GM12878 (cell line): ENCODE measurements at regions not wholly inside any gene's neighbourhood (a gene's known extent, or its start where the extent isn't known, plus 50 kb on each side); places are given as distances from the start of the nearest gene placed in this dataset.

Experiments
- ESRRA ChIP-seq: IDR thresholded peaks from 2 replicates; pipeline ENCODE4 v1.6.1; 2012; ENCODE audit warnings: mild to moderate bottlenecking, low read length, improper control_type of control experiment
- EZH2 ChIP-seq: IDR thresholded peaks from 2 replicates; pipeline ENCODE4 v1.6.1; 2012; ENCODE audit warnings: low read depth, mild to moderate bottlenecking, control low read depth, inconsistent platforms, low read length, borderline replicate concordance; ENCODE audit not compliant: control insufficient read depth
- HDGF ChIP-seq: fragments of 450-650 bp; IDR thresholded peaks from 2 replicates; pipeline ENCODE4 v1.6.1; 2016; ENCODE audit warnings: antibody characterized with exemption
- NBN ChIP-seq: fragments of 450-650 bp; IDR thresholded peaks from 2 replicates; pipeline ENCODE4 v1.6.1; 2016
- SP1 ChIP-seq: IDR thresholded peaks from one replicate; pipeline ENCODE4 v1.6.1; 2011; ENCODE audit warnings: low read depth, low read length
- SREBF2 ChIP-seq: IDR thresholded peaks from 2 replicates; pipeline ENCODE4 v1.6.1; 2012; ENCODE audit warnings: mild to moderate bottlenecking, low read length
- TF ChIP-seq, protein P1 (sequence below): fragments of 450-650 bp; formaldehyde crosslinking; IDR thresholded peaks from 2 replicates; pipeline ENCODE4 v1.4.0; 2020; ENCODE audit warnings: mild to moderate bottlenecking, moderate library complexity
- TF ChIP-seq, protein P2 (sequence below): fragments of 450-650 bp; IDR thresholded peaks from 2 replicates; pipeline ENCODE4 v1.6.1; 2018; ENCODE audit warnings: mild to moderate bottlenecking, low read depth, moderate library complexity; ENCODE audit not compliant: partially characterized antibody
- TF ChIP-seq, protein P3 (sequence below): fragments of 450-650 bp; IDR thresholded peaks from 2 replicates; pipeline ENCODE4 v1.6.1; 2016; ENCODE audit warnings: mild to moderate bottlenecking

DNA sequence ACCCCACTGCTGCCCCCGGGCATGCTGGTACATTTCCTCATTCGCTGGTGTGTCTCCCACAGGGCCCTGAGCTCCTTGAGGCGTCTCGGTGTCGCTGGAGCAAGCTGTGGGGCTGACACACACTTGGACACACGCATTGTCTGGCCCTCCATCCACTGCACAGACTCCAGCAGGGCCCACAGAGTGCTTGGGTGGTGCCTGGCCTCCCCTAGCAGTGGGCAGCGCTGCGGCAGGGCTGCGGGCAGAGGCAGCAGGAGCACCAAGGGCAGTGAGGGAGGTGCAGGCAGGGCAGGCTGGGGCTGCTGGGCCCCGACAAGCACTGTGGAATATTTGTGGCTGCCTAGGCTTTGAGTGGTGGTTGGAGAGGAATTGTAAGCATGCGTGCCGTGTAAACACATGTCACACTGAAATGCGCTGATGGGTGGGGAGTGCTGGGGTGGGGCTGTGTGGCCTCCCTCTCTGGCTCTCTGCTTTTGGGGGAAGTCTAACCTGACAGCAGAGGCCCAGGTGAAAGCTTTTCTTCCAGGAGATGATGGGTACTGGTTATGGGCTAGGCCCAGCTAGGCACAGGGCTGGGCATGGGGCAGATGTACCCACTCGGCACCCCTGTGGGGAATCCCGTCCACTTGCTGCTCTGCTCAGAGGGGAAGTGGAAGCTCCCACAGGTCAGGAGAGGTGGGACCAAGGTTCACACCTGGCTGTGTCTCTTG, 55.5 kb upstream of the HS6ST1 start (continued):
- TF ChIP-seq, protein P1, sequence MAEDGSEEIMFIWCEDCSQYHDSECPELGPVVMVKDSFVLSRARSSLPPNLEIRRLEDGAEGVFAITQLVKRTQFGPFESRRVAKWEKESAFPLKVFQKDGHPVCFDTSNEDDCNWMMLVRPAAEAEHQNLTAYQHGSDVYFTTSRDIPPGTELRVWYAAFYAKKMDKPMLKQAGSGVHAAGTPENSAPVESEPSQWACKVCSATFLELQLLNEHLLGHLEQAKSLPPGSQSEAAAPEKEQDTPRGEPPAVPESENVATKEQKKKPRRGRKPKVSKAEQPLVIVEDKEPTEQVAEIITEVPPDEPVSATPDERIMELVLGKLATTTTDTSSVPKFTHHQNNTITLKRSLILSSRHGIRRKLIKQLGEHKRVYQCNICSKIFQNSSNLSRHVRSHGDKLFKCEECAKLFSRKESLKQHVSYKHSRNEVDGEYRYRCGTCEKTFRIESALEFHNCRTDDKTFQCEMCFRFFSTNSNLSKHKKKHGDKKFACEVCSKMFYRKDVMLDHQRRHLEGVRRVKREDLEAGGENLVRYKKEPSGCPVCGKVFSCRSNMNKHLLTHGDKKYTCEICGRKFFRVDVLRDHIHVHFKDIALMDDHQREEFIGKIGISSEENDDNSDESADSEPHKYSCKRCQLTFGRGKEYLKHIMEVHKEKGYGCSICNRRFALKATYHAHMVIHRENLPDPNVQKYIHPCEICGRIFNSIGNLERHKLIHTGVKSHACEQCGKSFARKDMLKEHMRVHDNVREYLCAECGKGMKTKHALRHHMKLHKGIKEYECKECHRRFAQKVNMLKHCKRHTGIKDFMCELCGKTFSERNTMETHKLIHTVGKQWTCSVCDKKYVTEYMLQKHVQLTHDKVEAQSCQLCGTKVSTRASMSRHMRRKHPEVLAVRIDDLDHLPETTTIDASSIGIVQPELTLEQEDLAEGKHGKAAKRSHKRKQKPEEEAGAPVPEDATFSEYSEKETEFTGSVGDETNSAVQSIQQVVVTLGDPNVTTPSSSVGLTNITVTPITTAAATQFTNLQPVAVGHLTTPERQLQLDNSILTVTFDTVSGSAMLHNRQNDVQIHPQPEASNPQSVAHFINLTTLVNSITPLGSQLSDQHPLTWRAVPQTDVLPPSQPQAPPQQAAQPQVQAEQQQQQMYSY, result no peak
- TF ChIP-seq SP1 (no peak), SREBF2 (no peak), HDGF (no peak), NBN (no peak), ESRRA (no peak), EZH2 (no peak)
- TF ChIP-seq, protein P2, sequence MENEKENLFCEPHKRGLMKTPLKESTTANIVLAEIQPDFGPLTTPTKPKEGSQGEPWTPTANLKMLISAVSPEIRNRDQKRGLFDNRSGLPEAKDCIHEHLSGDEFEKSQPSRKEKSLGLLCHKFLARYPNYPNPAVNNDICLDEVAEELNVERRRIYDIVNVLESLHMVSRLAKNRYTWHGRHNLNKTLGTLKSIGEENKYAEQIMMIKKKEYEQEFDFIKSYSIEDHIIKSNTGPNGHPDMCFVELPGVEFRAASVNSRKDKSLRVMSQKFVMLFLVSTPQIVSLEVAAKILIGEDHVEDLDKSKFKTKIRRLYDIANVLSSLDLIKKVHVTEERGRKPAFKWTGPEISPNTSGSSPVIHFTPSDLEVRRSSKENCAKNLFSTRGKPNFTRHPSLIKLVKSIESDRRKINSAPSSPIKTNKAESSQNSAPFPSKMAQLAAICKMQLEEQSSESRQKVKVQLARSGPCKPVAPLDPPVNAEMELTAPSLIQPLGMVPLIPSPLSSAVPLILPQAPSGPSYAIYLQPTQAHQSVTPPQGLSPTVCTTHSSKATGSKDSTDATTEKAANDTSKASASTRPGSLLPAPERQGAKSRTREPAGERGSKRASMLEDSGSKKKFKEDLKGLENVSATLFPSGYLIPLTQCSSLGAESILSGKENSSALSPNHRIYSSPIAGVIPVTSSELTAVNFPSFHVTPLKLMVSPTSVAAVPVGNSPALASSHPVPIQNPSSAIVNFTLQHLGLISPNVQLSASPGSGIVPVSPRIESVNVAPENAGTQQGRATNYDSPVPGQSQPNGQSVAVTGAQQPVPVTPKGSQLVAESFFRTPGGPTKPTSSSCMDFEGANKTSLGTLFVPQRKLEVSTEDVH, result no peak
- TF ChIP-seq, protein P3, sequence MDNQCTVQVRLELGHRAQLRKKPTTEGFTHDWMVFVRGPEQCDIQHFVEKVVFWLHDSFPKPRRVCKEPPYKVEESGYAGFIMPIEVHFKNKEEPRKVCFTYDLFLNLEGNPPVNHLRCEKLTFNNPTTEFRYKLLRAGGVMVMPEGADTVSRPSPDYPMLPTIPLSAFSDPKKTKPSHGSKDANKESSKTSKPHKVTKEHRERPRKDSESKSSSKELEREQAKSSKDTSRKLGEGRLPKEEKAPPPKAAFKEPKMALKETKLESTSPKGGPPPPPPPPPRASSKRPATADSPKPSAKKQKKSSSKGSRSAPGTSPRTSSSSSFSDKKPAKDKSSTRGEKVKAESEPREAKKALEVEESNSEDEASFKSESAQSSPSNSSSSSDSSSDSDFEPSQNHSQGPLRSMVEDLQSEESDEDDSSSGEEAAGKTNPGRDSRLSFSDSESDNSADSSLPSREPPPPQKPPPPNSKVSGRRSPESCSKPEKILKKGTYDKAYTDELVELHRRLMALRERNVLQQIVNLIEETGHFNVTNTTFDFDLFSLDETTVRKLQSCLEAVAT, result no peak
- TF ChIP-seq, all 136 proteins: peak for 0
